Mucosa of stomach (tissue), 1 donor: ENCODE measurements at regions not wholly inside any gene's neighbourhood (a gene's known extent, or its start where the extent isn't known, plus 50 kb on each side); places are given as distances from the start of the nearest gene placed in this dataset.

ENCODE experiments used
- H3K27me3 ChIP-seq: one replicate; pipeline ENCODE4 v1.7.0; 2013; ENCODE audit warnings: mild to moderate bottlenecking, low read length; ENCODE audit not compliant: control insufficient read depth, insufficient read depth
- H3K36me3 ChIP-seq: one replicate; pipeline ENCODE4 v1.7.0; 2013; ENCODE audit warnings: low read length; ENCODE audit not compliant: control insufficient read depth, insufficient read depth
- H3K4me1 ChIP-seq: one replicate; pipeline ENCODE4 v1.7.0; 2013; ENCODE audit warnings: mild to moderate bottlenecking, low read length; ENCODE audit not compliant: control insufficient read depth, insufficient read depth
- H3K4me3 ChIP-seq: one replicate; pipeline ENCODE4 v1.7.0; 2013; ENCODE audit warnings: low read length
- H3K9ac ChIP-seq: one replicate; pipeline ENCODE4 v1.7.0; 2013; ENCODE audit warnings: mild to moderate bottlenecking, low read length, moderate library complexity
- H3K9me3 ChIP-seq: one replicate; pipeline ENCODE4 v1.7.0; 2013; ENCODE audit warnings: mild to moderate bottlenecking, low read length, moderate library complexity; ENCODE audit not compliant: control insufficient read depth
- donor health status: Pancreatic carcinoma.

DNA sequence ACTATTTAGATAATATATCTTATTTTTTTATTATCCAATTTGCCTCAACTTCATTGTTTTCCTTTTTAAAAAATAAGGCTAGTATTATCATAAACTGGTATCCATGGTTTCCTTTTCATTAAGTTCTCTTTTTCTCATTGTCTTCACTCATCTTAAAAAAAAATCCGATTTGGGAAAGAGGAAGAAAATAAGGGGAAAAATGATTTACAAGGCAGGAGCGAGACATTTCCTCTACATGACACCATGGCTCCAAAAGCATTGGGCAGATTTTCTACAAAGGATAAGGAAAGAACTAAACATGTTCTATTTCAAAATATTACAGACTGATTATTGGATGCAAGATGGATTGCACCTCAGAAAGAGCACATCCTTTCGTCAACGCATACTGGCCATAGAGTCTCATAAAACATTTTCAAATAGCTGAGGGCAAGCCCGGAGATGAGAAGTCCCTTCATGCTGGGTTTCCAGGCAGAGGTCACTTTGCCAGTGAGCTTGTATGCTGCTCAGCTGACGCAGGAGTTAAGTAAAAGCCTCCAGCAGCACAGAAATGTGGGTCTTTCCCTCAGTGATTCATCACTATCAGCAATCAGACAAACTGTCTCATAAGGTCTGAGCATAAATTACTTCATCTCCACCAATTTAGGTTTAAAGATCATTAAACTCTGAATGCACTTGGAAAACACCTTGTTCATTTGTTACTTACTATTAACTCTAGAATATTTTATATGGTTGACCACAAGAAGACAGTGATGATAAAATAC is 129.0 kb upstream of the TNFAIP3 start:
- no peaks in the 10 kb centered on the region for H3K36me3 ChIP-seq
- no peak overlapping the region for H3K4me3 ChIP-seq
- H3K9ac ChIP-seq: no peak overlapping the region
- no peaks in the 10 kb centered on the region for H3K9me3 ChIP-seq
- peaks cover 3% of the 10 kb centered on the region for H3K27me3 ChIP-seq
- H3K4me1 ChIP-seq: no peaks in the 10 kb centered on the region

DNA sequence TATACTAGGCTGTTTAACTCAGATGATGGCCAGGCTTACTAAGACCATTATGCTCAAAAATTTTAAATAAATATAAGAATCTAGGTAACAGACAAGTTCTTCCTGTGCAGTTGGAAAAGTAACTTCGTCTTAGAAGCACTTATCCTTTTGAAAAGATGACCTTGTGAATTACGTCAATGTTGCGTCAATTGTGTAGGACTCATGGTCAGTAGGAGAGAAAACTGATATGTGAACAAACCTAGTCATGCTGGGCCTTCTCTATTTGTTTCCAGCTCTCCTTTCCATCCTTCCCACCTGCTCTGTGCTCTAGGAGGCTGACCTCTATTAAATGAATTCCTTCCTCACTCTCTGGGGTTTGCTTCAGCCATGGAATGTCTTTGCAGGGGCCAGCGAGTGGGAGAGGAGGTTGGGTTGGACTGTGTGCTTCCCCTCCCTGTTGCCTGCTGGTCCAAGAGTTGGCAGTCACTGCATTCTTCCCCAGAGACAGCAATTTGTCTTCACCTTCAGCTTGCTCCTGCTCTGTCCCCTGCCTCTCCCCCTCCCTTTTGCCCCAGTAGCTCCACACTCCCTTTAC is 128.0 kb upstream of the TNFAIP3 start:
- Histone ChIP-seq H3K4me1 (no peaks in the 10 kb centered on the region), H3K4me3 (no peak overlapping the region), H3K36me3 (no peaks in the 10 kb centered on the region), H3K9ac (no peak overlapping the region), H3K27me3 (peaks cover 3% of the 10 kb centered on the region), H3K9me3 (no peaks in the 10 kb centered on the region)

- no peak overlapping the region for H3K4me3 ChIP-seq
- H3K27me3 ChIP-seq: peaks cover 3% of the 10 kb centered on the region
- no peaks in the 10 kb centered on the region for H3K4me1 ChIP-seq
- H3K9me3 ChIP-seq: no peaks in the 10 kb centered on the region
- no peaks in the 10 kb centered on the region for H3K36me3 ChIP-seq
- no peak overlapping the region for H3K9ac ChIP-seq
Measured at GRCh38 chr6:137739544-137739943, 127.5 kb upstream of the TNFAIP3 start.

DNA sequence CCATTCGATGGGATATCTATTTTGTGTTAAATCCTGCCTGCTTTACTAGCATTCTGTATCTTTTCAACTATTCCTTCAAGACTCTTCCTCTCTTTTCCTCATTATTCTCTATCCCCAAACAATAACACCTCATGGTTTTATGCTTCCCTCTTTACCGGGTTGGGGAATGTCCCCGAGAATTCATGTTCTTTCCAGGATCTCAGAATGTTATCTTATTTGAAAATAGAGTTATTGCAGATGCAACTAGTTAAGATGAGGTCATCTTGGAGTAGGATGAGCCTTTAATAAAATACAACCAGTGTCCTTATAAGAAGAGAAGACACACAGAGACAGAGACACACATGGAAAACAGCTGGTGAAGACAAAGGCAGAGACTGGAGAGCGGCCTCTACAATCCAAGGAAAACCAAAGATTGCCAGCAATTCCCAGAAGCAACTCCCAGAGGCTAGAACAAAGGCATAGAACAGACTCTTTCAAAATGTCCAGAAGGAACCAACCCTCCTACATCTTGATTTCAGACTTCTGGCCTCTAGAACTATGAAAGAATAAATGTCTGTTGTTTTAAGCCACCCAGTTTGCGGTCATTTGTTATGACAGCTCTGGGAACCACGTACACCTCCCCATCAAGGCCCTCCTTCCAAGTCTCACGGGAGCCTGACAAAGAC is 126.8 kb upstream of the TNFAIP3 start:
- H3K27me3 ChIP-seq: peaks cover 3% of the 10 kb centered on the region
- no peaks in the 10 kb centered on the region for H3K9me3 ChIP-seq
- H3K9ac ChIP-seq: no peak overlapping the region
- H3K4me3 ChIP-seq: no peak overlapping the region
- H3K4me1 ChIP-seq: no peaks in the 10 kb centered on the region
- H3K36me3 ChIP-seq: no peaks in the 10 kb centered on the region

DNA sequence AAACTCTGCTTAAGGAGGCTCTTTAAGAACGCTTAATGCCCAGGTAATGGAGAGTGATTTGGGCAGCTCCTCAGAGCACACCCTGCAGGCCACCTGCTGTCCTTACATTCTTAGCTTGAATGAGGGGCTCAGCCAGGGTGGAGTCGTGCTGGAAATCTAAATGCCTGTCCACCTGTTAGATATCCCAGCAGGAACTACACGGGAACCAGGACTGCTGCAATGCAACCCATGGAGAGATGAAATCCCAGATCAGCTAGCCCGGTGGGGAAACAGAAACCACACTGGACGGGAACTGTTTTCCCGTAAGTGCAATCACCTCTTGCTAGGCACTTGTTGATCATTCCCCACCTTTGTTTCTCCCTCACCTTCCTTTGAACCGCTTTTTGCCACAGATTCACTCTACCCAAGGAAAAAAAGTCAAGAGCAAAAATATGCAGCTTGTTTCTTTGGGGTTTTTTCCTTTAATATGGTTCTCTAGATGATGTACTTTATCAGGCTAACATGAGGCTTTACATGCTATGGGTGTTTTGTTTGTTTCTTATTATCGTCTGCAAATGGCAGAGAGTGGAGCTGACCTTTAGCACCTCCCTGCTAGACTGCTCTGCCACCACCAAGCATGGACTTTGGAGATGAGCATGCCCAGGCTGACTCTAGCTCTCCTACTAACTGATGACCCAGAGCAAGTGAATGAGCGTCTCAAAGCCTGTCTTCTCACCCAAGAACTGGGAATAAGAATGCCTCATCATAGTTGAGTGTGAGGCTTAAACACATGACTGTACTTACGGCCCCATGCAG is 125.9 kb upstream of the TNFAIP3 start:
- Histone ChIP-seq H3K27me3 (peaks cover 3% of the 10 kb centered on the region), H3K9me3 (no peaks in the 10 kb centered on the region), H3K36me3 (no peaks in the 10 kb centered on the region), H3K9ac (no peak overlapping the region), H3K4me3 (no peak overlapping the region), H3K4me1 (no peaks in the 10 kb centered on the region)

- Histone ChIP-seq H3K4me1 (no peaks in the 10 kb centered on the region), H3K36me3 (no peaks in the 10 kb centered on the region), H3K9me3 (no peaks in the 10 kb centered on the region), H3K9ac (no peak overlapping the region), H3K27me3 (peaks cover 3% of the 10 kb centered on the region), H3K4me3 (no peak overlapping the region)
Measured at GRCh38 chr6:137743493-137743892, 123.6 kb upstream of the TNFAIP3 start.

- H3K9me3 ChIP-seq: no peaks in the 10 kb centered on the region
- no peaks in the 10 kb centered on the region for H3K4me1 ChIP-seq
- no peak overlapping the region for H3K9ac ChIP-seq
- H3K4me3 ChIP-seq: no peak overlapping the region
- peaks cover 3% of the 10 kb centered on the region for H3K27me3 ChIP-seq
- H3K36me3 ChIP-seq: no peaks in the 10 kb centered on the region
Measured at GRCh38 chr6:137744877-137745276, 122.2 kb upstream of the TNFAIP3 start.

- H3K36me3 ChIP-seq: no peaks in the 10 kb centered on the region
- H3K27me3 ChIP-seq: peaks cover 3% of the 10 kb centered on the region
Measured at GRCh38 chr6:137745321-137745720, 121.7 kb upstream of the TNFAIP3 start.

GRCh38 chr6:137746264-137746663 is 120.8 kb upstream of the TNFAIP3 start:
- H3K4me3 ChIP-seq: no peak overlapping the region
- H3K9me3 ChIP-seq: no peaks in the 10 kb centered on the region
- H3K36me3 ChIP-seq: no peaks in the 10 kb centered on the region
- H3K4me1 ChIP-seq: no peaks in the 10 kb centered on the region
- H3K27me3 ChIP-seq: no peaks in the 10 kb centered on the region
- no peak overlapping the region for H3K9ac ChIP-seq

More at GRCh38 chr6:137745321-137745720, 121.7 kb upstream of the TNFAIP3 start:
- no peak overlapping the region for H3K4me3 ChIP-seq
- H3K9me3 ChIP-seq: no peaks in the 10 kb centered on the region
- H3K4me1 ChIP-seq: no peaks in the 10 kb centered on the region
- H3K9ac ChIP-seq: no peak overlapping the region

DNA sequence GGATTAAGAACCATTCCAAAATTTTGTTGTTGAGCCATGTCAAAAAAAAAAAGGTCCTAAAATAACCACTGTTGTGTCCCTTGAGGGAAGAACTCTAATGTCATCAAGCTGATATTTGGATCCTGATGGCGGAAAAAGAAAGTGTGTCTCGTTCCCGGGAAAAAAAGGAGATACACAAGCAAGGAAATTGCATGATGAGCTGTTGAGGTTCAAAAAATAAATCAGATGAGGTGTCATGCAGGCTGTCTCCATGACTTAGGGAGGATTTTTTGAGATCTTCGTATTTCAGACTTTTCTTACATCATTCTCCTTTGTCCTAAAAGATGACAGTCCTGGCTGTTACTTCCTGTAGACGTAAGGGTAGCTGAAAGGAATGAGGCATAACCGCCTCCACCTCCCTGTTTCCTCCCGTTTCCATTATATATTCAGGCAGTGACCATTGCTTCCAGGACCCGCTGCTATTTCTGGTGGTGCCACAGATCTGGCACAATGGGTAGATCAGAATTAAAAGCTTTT is 117.3 kb upstream of the TNFAIP3 start:
- no peaks in the 10 kb centered on the region for H3K36me3 ChIP-seq
- H3K4me1 ChIP-seq: no peaks in the 10 kb centered on the region
- H3K9me3 ChIP-seq: no peaks in the 10 kb centered on the region
- no peaks in the 10 kb centered on the region for H3K27me3 ChIP-seq
- H3K4me3 ChIP-seq: no peak overlapping the region
- no peak overlapping the region for H3K9ac ChIP-seq

DNA sequence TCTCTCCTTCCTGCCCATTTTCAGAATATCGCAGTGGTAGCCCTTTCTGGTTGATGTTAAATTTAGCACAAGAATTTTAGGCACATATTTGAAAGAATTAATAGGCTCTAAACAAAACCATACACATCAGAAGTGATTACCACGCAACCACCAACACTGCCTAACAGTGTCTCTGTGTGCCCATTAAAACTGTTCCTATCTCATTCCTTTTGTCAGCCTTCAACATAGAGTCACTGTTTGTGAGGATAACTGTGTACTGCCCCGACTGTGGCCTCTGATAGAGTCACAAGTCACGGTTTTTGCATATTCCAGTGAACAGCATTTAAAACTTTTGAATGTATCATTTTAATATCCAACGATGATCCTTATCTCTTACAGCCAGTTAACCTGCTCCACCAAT is 116.8 kb upstream of the TNFAIP3 start:
- H3K36me3 ChIP-seq: no peaks in the 10 kb centered on the region
- no peaks in the 10 kb centered on the region for H3K9me3 ChIP-seq
- no peaks in the 10 kb centered on the region for H3K4me1 ChIP-seq
- no peak overlapping the region for H3K9ac ChIP-seq
- no peak overlapping the region for H3K4me3 ChIP-seq
- H3K27me3 ChIP-seq: no peaks in the 10 kb centered on the region
